ENCODE measurements at regions not wholly inside any gene's neighbourhood (a gene's known extent, or its start where the extent isn't known, plus 50 kb on each side); places are given as distances from the start of the nearest gene placed in this dataset.
A peak's percentile ranks its signal among the peaks of the same experiment; 100 is the strongest.

DNA sequence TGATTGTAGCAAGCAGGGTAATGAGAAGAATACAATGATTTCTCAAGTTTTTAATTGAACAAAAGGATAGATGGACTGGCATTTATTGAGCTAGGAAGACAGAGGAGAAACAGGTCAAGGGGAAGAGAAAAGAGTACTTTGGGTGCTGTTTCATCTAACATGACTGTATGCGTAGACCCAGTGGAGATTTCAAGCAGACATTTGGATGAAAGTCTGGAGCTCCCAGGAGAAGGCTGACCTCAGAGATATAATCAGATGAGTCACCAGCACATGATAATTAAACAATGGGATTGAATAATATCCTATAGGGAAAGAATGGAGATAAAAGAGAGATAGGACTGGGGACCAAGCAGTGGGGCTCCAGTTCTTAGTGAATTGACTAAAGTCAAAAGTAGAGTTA is 194.9 kb downstream of the ARRDC4 start:
- no peak overlapping the region for H3K4me2 ChIP-seq (replicated peaks; ENCODE audit: low read depth, low read length, poor library complexity, severe bottlenecking)

DNA sequence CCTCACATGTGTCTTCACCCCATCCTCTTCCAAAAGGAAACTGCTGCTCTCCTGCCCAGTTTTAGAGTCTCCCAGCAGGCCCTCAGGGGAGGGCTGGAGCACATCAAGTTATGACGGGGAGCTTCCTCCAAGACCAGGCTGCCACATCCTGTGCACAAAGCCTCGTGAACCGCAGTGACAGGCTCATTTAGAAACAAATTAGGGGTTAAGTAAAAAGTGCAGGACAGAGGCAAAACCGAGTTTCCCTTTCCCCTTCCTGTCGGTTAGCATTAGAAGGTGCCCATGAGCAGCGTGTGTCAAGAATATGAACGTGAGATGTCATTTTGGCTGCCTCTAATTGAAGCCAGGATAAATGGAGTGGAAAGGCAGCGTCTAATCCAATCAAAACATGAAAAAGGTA is 199.7 kb downstream of the ARRDC4 start:
- H3K27me3 Mint-ChIP-seq: no peaks in the 10 kb centered on the region
- CTCF ChIA-PET: no interaction called here
- intact Hi-C loops (cut with micrococcal nuclease): no loop called here

More for the DNA sequence above, 194.9 kb downstream of the ARRDC4 start:
- WGBS (ENCODE audit: insufficient coverage): 40% methylated on average over 1 of the region's 1 CpG
- no peaks in the 10 kb centered on the region for H3K9me3 Mint-ChIP-seq (ENCODE audit: insufficient read depth)
- ATAC-seq (ENCODE audit: low read depth) (no peak), DNase-seq (no peak)
- Histone ChIP-seq H3K9ac (ENCODE audit: low read length) (no peak overlapping the region), H3K36me3 (replicated peaks in 1 of 2; ENCODE audit: control extremely low read depth in 1 of 2, control insufficient read depth in 1 of 2, extremely low read depth in 1 of 2, insufficient read depth in 2 of 2, low read length in 1 of 2) (no peaks in the 10 kb centered on the region), H3K4me3 (ENCODE audit: control extremely low read depth in 1 of 5, extremely low read depth in 1 of 5, insufficient read depth in 1 of 5, low read depth in 2 of 5, low read length in 4 of 5) (no peak overlapping the region), H3K9me3 (ENCODE audit: control extremely low read depth in 1 of 3, control insufficient read depth in 2 of 3, insufficient read depth in 1 of 3, low read length in 2 of 3) (peaks cover 0 to 4% (median 2%) of the 10 kb centered on the region in 3 donors), H4K20me1 (ENCODE audit: control insufficient read depth, insufficient read depth, low read length, poor library complexity, severe bottlenecking) (no peaks in the 10 kb centered on the region), H3K27ac (ENCODE audit: low read length in 2 of 2) (no peak overlapping the region), H3K27me3 (replicated peaks in 1 of 4; ENCODE audit: control extremely low read depth in 1 of 4, control insufficient read depth in 3 of 4, insufficient read depth in 4 of 4, low read length in 3 of 4) (no peaks in the 10 kb centered on the region), H3K4me1 (ENCODE audit: control insufficient read depth in 2 of 2, insufficient read depth in 2 of 2, low read length in 2 of 2) (peaks cover 0 to 6% of the 10 kb centered on the region in 2 donors), H2AFZ (ENCODE audit: insufficient read depth, low read depth, low read length, poor library complexity, severe bottlenecking) (no peak overlapping the region), H3K79me2 (ENCODE audit: control insufficient read depth, insufficient read depth, low read length) (no peaks in the 10 kb centered on the region)
- no peak for TF ChIP-seq EZH2 (IDR thresholded peaks at IDR 0.05; ENCODE audit: borderline replicate concordance, insufficient read depth, low read depth, low read length, poor library complexity, severe bottlenecking)
- TF ChIP-seq, protein P1, sequence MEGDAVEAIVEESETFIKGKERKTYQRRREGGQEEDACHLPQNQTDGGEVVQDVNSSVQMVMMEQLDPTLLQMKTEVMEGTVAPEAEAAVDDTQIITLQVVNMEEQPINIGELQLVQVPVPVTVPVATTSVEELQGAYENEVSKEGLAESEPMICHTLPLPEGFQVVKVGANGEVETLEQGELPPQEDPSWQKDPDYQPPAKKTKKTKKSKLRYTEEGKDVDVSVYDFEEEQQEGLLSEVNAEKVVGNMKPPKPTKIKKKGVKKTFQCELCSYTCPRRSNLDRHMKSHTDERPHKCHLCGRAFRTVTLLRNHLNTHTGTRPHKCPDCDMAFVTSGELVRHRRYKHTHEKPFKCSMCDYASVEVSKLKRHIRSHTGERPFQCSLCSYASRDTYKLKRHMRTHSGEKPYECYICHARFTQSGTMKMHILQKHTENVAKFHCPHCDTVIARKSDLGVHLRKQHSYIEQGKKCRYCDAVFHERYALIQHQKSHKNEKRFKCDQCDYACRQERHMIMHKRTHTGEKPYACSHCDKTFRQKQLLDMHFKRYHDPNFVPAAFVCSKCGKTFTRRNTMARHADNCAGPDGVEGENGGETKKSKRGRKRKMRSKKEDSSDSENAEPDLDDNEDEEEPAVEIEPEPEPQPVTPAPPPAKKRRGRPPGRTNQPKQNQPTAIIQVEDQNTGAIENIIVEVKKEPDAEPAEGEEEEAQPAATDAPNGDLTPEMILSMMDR (IDR thresholded peaks at IDR 0.05): no peak
- ChIA-PET POLR2A (no interaction called here), CTCF (no interaction called here)
- no peak overlapping the region for H3K27ac Mint-ChIP-seq
- H3K4me1 Mint-ChIP-seq: peaks cover 11% of the 10 kb centered on the region
- H3K4me3 Mint-ChIP-seq: no peak overlapping the region
- H3K27me3 Mint-ChIP-seq: no peaks in the 10 kb centered on the region
- intact Hi-C loops (cut with micrococcal nuclease): no loop called here

More for the DNA sequence above, 199.7 kb downstream of the ARRDC4 start:
- peak overlapping the region; percentile 18 for H3K4me2 ChIP-seq (replicated peaks; ENCODE audit: low read depth, low read length, poor library complexity, severe bottlenecking)
- WGBS (ENCODE audit: insufficient coverage): 0% methylated on average over 4 of the region's 8 CpGs
- no peak overlapping the region for H3K27ac ChIP-seq (ENCODE audit: low read length in 2 of 2)
- H4K20me1 ChIP-seq (ENCODE audit: control insufficient read depth, insufficient read depth, low read length, poor library complexity, severe bottlenecking): no peaks in the 10 kb centered on the region
- H3K4me1 Mint-ChIP-seq: peaks cover 22% of the 10 kb centered on the region
- POLR2A ChIA-PET: no interaction called here
- no peaks in the 10 kb centered on the region for H3K9me3 Mint-ChIP-seq (ENCODE audit: insufficient read depth)
- H3K9ac ChIP-seq (ENCODE audit: low read length): no peak overlapping the region
- ATAC-seq (ENCODE audit: low read depth): peak; percentile 43
- peak overlapping the region; percentile 56 for H3K27ac Mint-ChIP-seq
- no peaks in the 10 kb centered on the region for H3K79me2 ChIP-seq (ENCODE audit: control insufficient read depth, insufficient read depth, low read length)
- H2AFZ ChIP-seq (ENCODE audit: insufficient read depth, low read depth, low read length, poor library complexity, severe bottlenecking): peak overlapping the region; percentile 52
- DNase-seq: peak; percentile 17
- H3K4me3 ChIP-seq (ENCODE audit: control extremely low read depth in 1 of 5, extremely low read depth in 1 of 5, insufficient read depth in 1 of 5, low read depth in 2 of 5, low read length in 4 of 5): no peak overlapping the region
- no peaks in the 10 kb centered on the region for H3K36me3 ChIP-seq (replicated peaks in 1 of 2; ENCODE audit: control extremely low read depth in 1 of 2, control insufficient read depth in 1 of 2, extremely low read depth in 1 of 2, insufficient read depth in 2 of 2, low read length in 1 of 2)
- no peak for TF ChIP-seq EZH2 (IDR thresholded peaks at IDR 0.05; ENCODE audit: borderline replicate concordance, insufficient read depth, low read depth, low read length, poor library complexity, severe bottlenecking)
- TF ChIP-seq, protein P1 (IDR thresholded peaks at IDR 0.05): no peak
- H3K9me3 ChIP-seq (ENCODE audit: control extremely low read depth in 1 of 3, control insufficient read depth in 2 of 3, insufficient read depth in 1 of 3, low read length in 2 of 3): no peaks in the 10 kb centered on the region
- H3K4me1 ChIP-seq (ENCODE audit: control insufficient read depth in 2 of 2, insufficient read depth in 2 of 2, low read length in 2 of 2): peaks cover 5 to 17% of the 10 kb centered on the region in 2 donors
- H3K27me3 ChIP-seq (replicated peaks in 1 of 4; ENCODE audit: control extremely low read depth in 1 of 4, control insufficient read depth in 3 of 4, insufficient read depth in 4 of 4, low read length in 3 of 4): no peaks in the 10 kb centered on the region
- H3K4me3 Mint-ChIP-seq: peak overlapping the region; percentile 59
